ENCODE measurements at regions not wholly inside any gene's neighbourhood (a gene's known extent, or its start where the extent isn't known, plus 50 kb on each side); places are given as distances from the start of the nearest gene placed in this dataset.

DNA sequence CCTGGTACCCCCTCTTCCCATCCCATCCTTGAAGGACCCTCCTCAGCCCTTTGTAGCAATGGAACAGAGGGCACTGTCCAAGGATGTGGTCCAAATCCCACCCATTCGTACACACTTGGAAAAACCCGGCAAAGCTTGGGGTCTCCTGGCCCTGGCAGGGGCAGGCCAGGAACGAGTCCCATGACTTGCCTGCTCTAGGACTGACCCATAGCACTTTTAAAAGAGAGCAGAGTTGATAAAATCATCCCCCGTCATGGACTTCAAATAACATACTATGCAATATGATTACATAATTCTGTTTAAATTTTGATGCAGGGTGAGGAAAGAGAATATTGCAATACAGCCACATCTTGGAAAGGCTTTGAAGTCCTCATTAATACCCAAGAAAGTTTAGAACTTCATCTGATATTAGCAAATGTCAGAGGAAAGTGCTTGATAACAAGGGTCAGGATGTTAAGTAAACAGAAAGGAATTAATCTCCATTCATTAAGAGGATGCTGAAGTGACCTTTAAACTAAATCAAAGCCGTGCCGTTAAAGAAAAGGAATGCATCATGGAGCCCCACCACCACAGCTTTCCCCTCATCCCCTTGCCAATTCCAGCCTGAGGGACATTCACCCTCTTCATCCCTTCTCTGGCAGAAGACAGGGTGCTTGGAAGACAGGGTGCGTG is 60.7 kb upstream of the NXT1 start:
- no peaks in the 10 kb centered on the region for H3K9me3 ChIP-seq (replicated peaks)
- peak overlapping the region; percentile 31 for H3K27ac ChIP-seq (replicated peaks)
- DNase-seq: no peak
- peaks cover 36% of the 10 kb centered on the region for H3K4me1 ChIP-seq
- H3K4me3 ChIP-seq: no peak overlapping the region
- peaks cover 25% of the 10 kb centered on the region for H3K27me3 ChIP-seq (ENCODE audit: low read depth)
- TF ChIP-seq, protein P1, sequence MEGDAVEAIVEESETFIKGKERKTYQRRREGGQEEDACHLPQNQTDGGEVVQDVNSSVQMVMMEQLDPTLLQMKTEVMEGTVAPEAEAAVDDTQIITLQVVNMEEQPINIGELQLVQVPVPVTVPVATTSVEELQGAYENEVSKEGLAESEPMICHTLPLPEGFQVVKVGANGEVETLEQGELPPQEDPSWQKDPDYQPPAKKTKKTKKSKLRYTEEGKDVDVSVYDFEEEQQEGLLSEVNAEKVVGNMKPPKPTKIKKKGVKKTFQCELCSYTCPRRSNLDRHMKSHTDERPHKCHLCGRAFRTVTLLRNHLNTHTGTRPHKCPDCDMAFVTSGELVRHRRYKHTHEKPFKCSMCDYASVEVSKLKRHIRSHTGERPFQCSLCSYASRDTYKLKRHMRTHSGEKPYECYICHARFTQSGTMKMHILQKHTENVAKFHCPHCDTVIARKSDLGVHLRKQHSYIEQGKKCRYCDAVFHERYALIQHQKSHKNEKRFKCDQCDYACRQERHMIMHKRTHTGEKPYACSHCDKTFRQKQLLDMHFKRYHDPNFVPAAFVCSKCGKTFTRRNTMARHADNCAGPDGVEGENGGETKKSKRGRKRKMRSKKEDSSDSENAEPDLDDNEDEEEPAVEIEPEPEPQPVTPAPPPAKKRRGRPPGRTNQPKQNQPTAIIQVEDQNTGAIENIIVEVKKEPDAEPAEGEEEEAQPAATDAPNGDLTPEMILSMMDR (IDR thresholded peaks at IDR 0.05; ENCODE audit: borderline replicate concordance): no peak
- intact Hi-C loops (cut with micrococcal nuclease): no loop called here
- H3K36me3 ChIP-seq: no peaks in the 10 kb centered on the region

DNA sequence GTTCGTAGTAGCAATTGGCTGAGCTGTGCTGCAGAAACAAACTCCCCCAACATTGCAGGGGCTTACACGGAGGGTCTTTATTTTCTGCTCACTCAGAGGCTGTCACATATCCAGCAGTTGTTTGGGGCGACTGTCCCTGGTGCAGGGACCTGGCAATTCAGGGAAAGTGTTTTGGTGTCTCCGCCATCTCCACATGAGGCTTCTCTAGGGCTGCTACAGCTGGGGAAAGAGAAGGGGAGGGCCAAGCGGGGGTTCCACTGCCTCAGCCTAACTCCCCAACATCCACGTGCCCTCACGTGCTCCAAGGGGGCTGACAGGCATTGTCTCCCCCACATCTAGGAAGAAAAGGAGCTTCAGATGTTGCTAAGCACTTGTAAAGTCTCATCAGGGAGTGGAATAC is 61.3 kb upstream of the NXT1 start:
- Histone ChIP-seq H3K4me3 (no peak overlapping the region), H3K27ac (replicated peaks) (peak overlapping the region; percentile 31), H3K4me1 (peaks cover 30% of the 10 kb centered on the region), H3K27me3 (ENCODE audit: low read depth) (peaks cover 19% of the 10 kb centered on the region), H3K9me3 (replicated peaks) (no peaks in the 10 kb centered on the region), H3K36me3 (no peaks in the 10 kb centered on the region)
- no peak for DNase-seq
- intact Hi-C loops (cut with micrococcal nuclease): no loop called here
- TF ChIP-seq, protein P1 (IDR thresholded peaks at IDR 0.05; ENCODE audit: borderline replicate concordance): no peak

DNA sequence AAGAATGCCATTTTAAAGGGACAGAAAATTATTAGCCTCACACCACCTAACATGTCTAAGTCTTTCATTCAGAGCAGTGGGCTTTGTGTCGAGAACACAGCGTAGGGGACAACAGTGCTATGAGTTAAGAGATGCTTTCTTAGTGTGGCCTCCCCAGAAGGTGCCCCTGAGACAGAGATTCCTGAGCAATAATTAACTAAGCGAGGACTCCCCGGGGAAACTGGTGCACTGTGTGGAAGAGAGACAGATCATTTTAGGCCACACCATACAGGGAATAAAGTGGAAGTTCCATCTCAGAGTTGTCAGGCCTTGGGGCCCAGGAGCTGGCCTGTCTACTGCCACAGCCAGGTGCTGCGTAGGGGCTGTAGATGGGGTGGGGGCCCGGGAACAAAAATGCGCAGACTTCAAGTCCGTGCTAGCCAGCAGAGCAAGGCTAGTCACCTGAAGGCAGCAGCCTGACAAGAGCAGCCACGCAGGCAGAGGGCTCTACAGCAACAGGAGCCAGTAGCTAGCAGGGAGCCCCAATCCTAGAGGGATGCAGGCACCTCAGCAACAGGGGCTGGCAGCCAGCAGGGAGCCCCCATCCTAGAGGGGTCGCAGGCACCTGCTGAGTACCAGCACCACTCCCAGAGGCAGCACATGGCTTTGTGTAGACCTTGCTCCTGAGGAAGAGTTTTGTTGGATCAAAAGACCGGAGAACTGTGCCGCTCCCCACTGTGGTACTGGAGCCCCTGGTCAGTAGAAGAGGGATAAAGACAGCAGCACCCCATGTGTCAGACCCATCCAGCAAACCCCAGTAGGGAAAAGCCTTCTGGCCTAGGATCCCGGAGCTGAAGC is 63.0 kb upstream of the NXT1 start:
- no peaks in the 10 kb centered on the region for H3K9me3 ChIP-seq (replicated peaks)
- TF ChIP-seq, protein P1 (IDR thresholded peaks at IDR 0.05; ENCODE audit: borderline replicate concordance): no peak
- no peaks in the 10 kb centered on the region for H3K36me3 ChIP-seq
- peaks cover 16% of the 10 kb centered on the region for H3K4me1 ChIP-seq
- no peak for DNase-seq
- H3K27me3 ChIP-seq (ENCODE audit: low read depth): peaks cover 22% of the 10 kb centered on the region
- H3K27ac ChIP-seq (replicated peaks): no peak overlapping the region
- no peak overlapping the region for H3K4me3 ChIP-seq
- intact Hi-C loops (cut with micrococcal nuclease): no loop called here

DNA sequence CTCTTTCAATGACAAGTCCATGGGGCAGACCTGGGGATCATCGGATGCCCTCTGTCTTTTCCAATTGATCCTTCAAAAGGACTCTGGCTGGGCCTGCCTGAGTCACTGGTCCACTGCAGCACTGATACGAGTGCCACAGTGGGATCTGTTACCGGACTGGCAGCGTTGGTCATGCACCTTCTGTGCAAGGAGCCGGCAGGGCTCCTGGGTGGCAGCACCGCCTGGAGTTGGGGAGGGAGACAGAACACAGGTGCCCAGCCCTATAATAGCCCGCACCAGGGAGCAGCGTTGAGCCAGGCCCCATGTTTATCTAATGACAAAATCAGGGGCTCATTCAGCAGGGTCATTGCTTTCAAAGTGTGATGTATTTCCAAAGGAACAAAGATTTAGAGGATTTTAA is 64.2 kb upstream of the NXT1 start:
- Histone ChIP-seq H3K27ac (replicated peaks) (no peak overlapping the region), H3K4me3 (no peak overlapping the region), H3K36me3 (no peaks in the 10 kb centered on the region), H3K9me3 (replicated peaks) (no peaks in the 10 kb centered on the region), H3K27me3 (ENCODE audit: low read depth) (peaks cover 22% of the 10 kb centered on the region), H3K4me1 (peaks cover 15% of the 10 kb centered on the region)
- TF ChIP-seq, protein P1 (IDR thresholded peaks at IDR 0.05; ENCODE audit: borderline replicate concordance): no peak
- intact Hi-C loops (cut with micrococcal nuclease): no loop called here
- DNase-seq: no peak

DNA sequence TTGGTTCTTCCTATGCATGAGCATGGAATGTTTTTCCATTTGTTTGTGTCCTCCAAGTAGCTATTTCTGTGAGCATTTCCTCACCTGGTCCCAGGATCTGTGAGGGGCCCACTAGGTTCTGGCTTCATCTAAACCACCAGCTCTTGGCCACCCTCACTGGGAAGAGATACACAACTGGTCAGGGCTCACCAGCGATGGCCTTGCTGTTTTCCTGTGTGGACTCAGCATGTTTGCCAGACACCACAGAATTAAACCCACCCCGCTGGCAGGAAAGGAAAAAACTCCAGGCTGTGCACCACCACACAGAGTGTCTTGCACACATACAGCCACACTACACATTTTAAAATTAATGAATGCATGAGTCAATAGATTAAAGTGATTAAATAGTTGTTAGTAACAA is 65.1 kb upstream of the NXT1 start:
- Histone ChIP-seq H3K9me3 (replicated peaks) (no peaks in the 10 kb centered on the region), H3K27me3 (ENCODE audit: low read depth) (peaks cover 16% of the 10 kb centered on the region), H3K36me3 (no peaks in the 10 kb centered on the region), H3K27ac (replicated peaks) (no peak overlapping the region), H3K4me3 (no peak overlapping the region), H3K4me1 (peaks cover 12% of the 10 kb centered on the region)
- no peak for DNase-seq
- intact Hi-C loops (cut with micrococcal nuclease): no loop called here
- TF ChIP-seq, protein P1 (IDR thresholded peaks at IDR 0.05; ENCODE audit: borderline replicate concordance): no peak
